GM12878 (cell line): ENCODE measurements at regions not wholly inside any gene's neighbourhood (a gene's known extent, or its start where the extent isn't known, plus 50 kb on each side); places are given as distances from the start of the nearest gene placed in this dataset.

Experiments used
- ATAC-seq: fragments of 200-7000 bp; cut with Tn5 transposase; 3 replicates; pipeline ENCODE4 v1.9.1; 2020; ENCODE audit warnings: mild to moderate bottlenecking, moderate library complexity
- BruUV-seq: library from RNA; stranded (reverse); fragments of 400-500 nt; replicated peaks from 2 replicates; lab custom pipeline; 2021; lab: Mats Ljungman, UMichigan
- CTCF ChIA-PET: fragments of 300-600 bp; sonication (Branson Sonifier 250); formaldehyde crosslinking; extraction: SDS; loops from one replicate; lab custom pipeline; 2021; ENCODE audit warnings: inconsistent platforms; lab: Yijun Ruan, JAX
- POLR2A ChIA-PET: fragments of 350-600 bp; formaldehyde crosslinking; extraction: SDS; loops from one replicate; lab custom pipeline; 2021; ENCODE audit warnings: inconsistent platforms; lab: Charles Lee
- RAD21 ChIA-PET: fragments of 300-600 bp; sonication (Branson Sonifier 250); formaldehyde crosslinking; loops from one replicate; lab custom pipeline; 2023; ENCODE audit warnings: antibody characterized with exemption; ENCODE audit not compliant: unreplicated experiment; lab: Charles Lee
- SMC1A ChIA-PET: fragments of 300-600 bp; sonication (Branson Sonifier 250); formaldehyde crosslinking; loops from one replicate; lab custom pipeline; 2023; ENCODE audit not compliant: unreplicated experiment, uncharacterized antibody; lab: Charles Lee
- DNase-seq: peaks from one replicate; pipeline ENCODE4 v3.0.0-alpha.2; 2011; ENCODE audit warnings: low read depth, low spot score
- FAIRE-seq: peaks from 3 replicates; lab custom pipeline; 2011; peaks lifted over from hg19 to GRCh38; lab: Jason Lieb, UNC
- H2AFZ ChIP-seq: 2 replicates; pipeline ENCODE4 v1.6.0; 2011; ENCODE audit warnings: low read depth, low read length, control low read depth; ENCODE audit not compliant: control insufficient read depth
- H3K27ac ChIP-seq: 2 replicates; pipeline ENCODE4 v1.5.1; 2011; ENCODE audit warnings: control low read depth; ENCODE audit not compliant: control insufficient read depth, insufficient read depth
- H3K27me3 ChIP-seq, 2 experiments: replicated peaks in 1 of 2; 2 replicates each; pipeline versions ENCODE4 v1.6.0 to v1.6.1; 2011; ENCODE audit warnings: low read length in 1 of 2; ENCODE audit not compliant: control insufficient read depth in 2 of 2, insufficient read depth in 2 of 2
- H3K36me3 ChIP-seq, 2 experiments: 2 replicates each; pipeline ENCODE4 v1.5.1; 2011; ENCODE audit warnings: low read length in 1 of 2; ENCODE audit not compliant: control insufficient read depth in 2 of 2, insufficient read depth in 2 of 2
- H3K4me1 ChIP-seq: 2 replicates; pipeline ENCODE4 v1.6.1; 2011; ENCODE audit warnings: mild to moderate bottlenecking, low read length, moderate library complexity, mixed read lengths; ENCODE audit not compliant: control insufficient read depth, insufficient read depth
- H3K4me2 ChIP-seq: 2 replicates; pipeline ENCODE4 v1.6.0; 2011; ENCODE audit warnings: control low read depth; ENCODE audit not compliant: control insufficient read depth, insufficient read depth
- H3K4me3 ChIP-seq: fragments of 200-600 bp; sonication (generic); 2 replicates; pipeline ENCODE4 v1.5.1; 2016
- H3K79me2 ChIP-seq: 2 replicates; pipeline ENCODE4 v1.6.0; 2011; ENCODE audit warnings: low read length; ENCODE audit not compliant: control insufficient read depth, insufficient read depth
- H3K9ac ChIP-seq: 2 replicates; pipeline ENCODE4 v1.8.0; 2011; ENCODE audit warnings: low read length, control low read depth, mixed read lengths; ENCODE audit not compliant: control insufficient read depth, insufficient read depth
- H3K9me3 ChIP-seq: replicated peaks from 3 replicates; pipeline ENCODE4 v1.5.1; 2011; ENCODE audit warnings: mild to moderate bottlenecking, low read length; ENCODE audit not compliant: control insufficient read depth, insufficient read depth
- H4K20me1 ChIP-seq: 2 replicates; pipeline ENCODE4 v1.6.0; 2011; ENCODE audit not compliant: control insufficient read depth, insufficient read depth
- ATF7 ChIP-seq: fragments of 450-650 bp; IDR thresholded peaks from 2 replicates; pipeline ENCODE4 v1.6.1; 2016; ENCODE audit warnings: low read depth, mild to moderate bottlenecking
- BRCA1 ChIP-seq: IDR thresholded peaks from 2 replicates; pipeline ENCODE4 v1.6.1; 2011; ENCODE audit warnings: low read depth, low read length, improper control_type of control experiment
- CREB1 ChIP-seq: IDR thresholded peaks from 2 replicates; pipeline ENCODE4 v1.6.1; 2012; ENCODE audit warnings: low read depth, mild to moderate bottlenecking, inconsistent platforms
- CREM ChIP-seq: IDR thresholded peaks from 2 replicates; pipeline ENCODE4 v1.6.1; 2014; ENCODE audit warnings: antibody characterized with exemption, low read depth
- HDAC6 ChIP-seq: fragments of 200-600 bp; sonication (generic); IDR thresholded peaks from one replicate; pipeline ENCODE4 v1.8.0; 2017; ENCODE audit warnings: antibody characterized with exemption; ENCODE audit not compliant: unreplicated experiment
- POLR2A ChIP-seq: IDR thresholded peaks from 2 replicates; pipeline ENCODE4 v1.6.1; 2011; ENCODE audit warnings: low read depth, mild to moderate bottlenecking, low read length
- RBBP5 ChIP-seq: fragments of 200-600 bp; sonication (generic); conservative IDR thresholded peaks from 2 replicates; pipeline ENCODE4 v1.6.1; 2016
- TCF3 ChIP-seq: IDR thresholded peaks from 2 replicates; pipeline ENCODE4 v1.6.1; 2012; ENCODE audit warnings: low read depth, mild to moderate bottlenecking, low read length, borderline replicate concordance; ENCODE audit not compliant: insufficient read depth
- ZNF217 ChIP-seq: fragments of 450-650 bp; IDR thresholded peaks from 2 replicates; pipeline ENCODE4 v1.6.1; 2017; ENCODE audit warnings: antibody characterized with exemption, mild to moderate bottlenecking
- ZNF384 ChIP-seq: IDR thresholded peaks from 2 replicates; pipeline ENCODE4 v1.6.1; 2012; ENCODE audit warnings: low read depth, mild to moderate bottlenecking, low read length, improper control_type of control experiment, borderline replicate concordance
- WGBS: methylation state at CpG from one replicate; pipeline ENCODE4 v1.1.6; 2016; ENCODE audit warnings: low lambda C conversion rate; ENCODE audit not compliant: insufficient replicate concordance, insufficient coverage; ENCODE audit errors: missing lambda C conversion rate; 5-methylcytosine and 5-hydroxymethylcytosine counted together
- in situ Hi-C: fragments of 300-500 bp; cut with MboI; formaldehyde crosslinking; loops from 9 replicates; pipeline ENCODE4 v1.14.3; 2018; ENCODE audit warnings: mixed read lengths
- intact Hi-C: fragments of 100-400 bp; cut with micrococcal nuclease; formaldehyde crosslinking; loops from one replicate; pipeline ENCODE4 v1.14.2; 2022; ENCODE audit not compliant: unreplicated experiment
- TF ChIP-seq, protein P1 (sequence below): fragments of 450-650 bp; IDR thresholded peaks from 2 replicates; pipeline ENCODE4 v1.6.1; 2016; ENCODE audit warnings: mild to moderate bottlenecking, moderate library complexity, borderline replicate concordance

DNA sequence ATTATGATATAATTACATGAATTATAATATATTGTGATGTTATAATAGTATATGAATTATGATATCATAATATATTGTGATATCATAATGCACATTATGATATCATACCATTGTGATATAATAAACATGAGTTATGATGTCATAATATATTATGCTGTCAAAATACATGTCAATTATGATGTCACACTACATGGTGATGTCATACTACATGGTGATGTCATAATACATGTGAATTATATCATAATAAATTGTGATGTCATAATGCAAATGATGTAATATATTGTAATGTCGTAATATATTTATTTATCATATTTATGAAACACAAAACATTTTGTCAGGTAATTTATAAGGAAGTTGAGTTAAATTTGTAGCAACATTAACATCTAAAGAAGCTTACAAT lies 1950.1 kb downstream of the TP53TG3F start:
- no peak for TF ChIP-seq HDAC6
- no peak for TF ChIP-seq BRCA1
- TF ChIP-seq POLR2A, result no peak
- no peak for TF ChIP-seq TCF3
- TF ChIP-seq, protein P1, sequence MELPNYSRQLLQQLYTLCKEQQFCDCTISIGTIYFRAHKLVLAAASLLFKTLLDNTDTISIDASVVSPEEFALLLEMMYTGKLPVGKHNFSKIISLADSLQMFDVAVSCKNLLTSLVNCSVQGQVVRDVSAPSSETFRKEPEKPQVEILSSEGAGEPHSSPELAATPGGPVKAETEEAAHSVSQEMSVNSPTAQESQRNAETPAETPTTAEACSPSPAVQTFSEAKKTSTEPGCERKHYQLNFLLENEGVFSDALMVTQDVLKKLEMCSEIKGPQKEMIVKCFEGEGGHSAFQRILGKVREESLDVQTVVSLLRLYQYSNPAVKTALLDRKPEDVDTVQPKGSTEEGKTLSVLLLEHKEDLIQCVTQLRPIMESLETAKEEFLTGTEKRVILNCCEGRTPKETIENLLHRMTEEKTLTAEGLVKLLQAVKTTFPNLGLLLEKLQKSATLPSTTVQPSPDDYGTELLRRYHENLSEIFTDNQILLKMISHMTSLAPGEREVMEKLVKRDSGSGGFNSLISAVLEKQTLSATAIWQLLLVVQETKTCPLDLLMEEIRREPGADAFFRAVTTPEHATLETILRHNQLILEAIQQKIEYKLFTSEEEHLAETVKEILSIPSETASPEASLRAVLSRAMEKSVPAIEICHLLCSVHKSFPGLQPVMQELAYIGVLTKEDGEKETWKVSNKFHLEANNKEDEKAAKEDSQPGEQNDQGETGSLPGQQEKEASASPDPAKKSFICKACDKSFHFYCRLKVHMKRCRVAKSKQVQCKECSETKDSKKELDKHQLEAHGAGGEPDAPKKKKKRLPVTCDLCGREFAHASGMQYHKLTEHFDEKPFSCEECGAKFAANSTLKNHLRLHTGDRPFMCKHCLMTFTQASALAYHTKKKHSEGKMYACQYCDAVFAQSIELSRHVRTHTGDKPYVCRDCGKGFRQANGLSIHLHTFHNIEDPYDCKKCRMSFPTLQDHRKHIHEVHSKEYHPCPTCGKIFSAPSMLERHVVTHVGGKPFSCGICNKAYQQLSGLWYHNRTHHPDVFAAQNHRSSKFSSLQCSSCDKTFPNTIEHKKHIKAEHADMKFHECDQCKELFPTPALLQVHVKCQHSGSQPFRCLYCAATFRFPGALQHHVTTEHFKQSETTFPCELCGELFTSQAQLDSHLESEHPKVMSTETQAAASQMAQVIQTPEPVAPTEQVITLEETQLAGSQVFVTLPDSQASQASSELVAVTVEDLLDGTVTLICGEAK, result no peak
- peak; percentile 92 for TF ChIP-seq ATF7
- TF ChIP-seq ZNF217, result no peak
- TF ChIP-seq RBBP5, result no peak
- peak; percentile 18; the same call in 1 of the 2 replicates for TF ChIP-seq CREM
- TF ChIP-seq CREB1, result peak; percentile 70
- no peak for TF ChIP-seq ZNF384
- in situ Hi-C loops, result no loop called here
- Histone ChIP-seq H3K27ac (no peak overlapping the region), H3K27me3 (no peaks in the 10 kb centered on the region), H4K20me1 (no peaks in the 10 kb centered on the region), H2AFZ (no peak overlapping the region), H3K9me3 (no peaks in the 10 kb centered on the region; the same call in 2 of the 3 replicates), H3K4me3 (no peak overlapping the region), H3K79me2 (no peaks in the 10 kb centered on the region), H3K4me1 (no peaks in the 10 kb centered on the region), H3K4me2 (no peak overlapping the region), H3K9ac (no peak overlapping the region), H3K36me3 (no peaks in the 10 kb centered on the region)
- WGBS, result 0% methylated on average over 1 of the region's 1 CpG
- POLR2A ChIA-PET, result no interaction called here
- intact Hi-C loops, result no loop called here
- RAD21 ChIA-PET, result no interaction called here
- FAIRE-seq, result no peak
- CTCF ChIA-PET, result no interaction called here
- no TSS peak for BruUV-seq
- no peak for ATAC-seq
- SMC1A ChIA-PET, result no interaction called here
- DNase-seq, result no peak
